CD4-positive, alpha-beta T cell (primary cell): ENCODE measurements at regions not wholly inside any gene's neighbourhood (a gene's known extent, or its start where the extent isn't known, plus 50 kb on each side); places are given as distances from the start of the nearest gene placed in this dataset.

Experiments used
- ATAC-seq: fragments of 200-7000 bp; cut with Tn5 transposase; one replicate; pipeline ENCODE4 v1.10.0; 2022; ENCODE audit warnings: mild to moderate bottlenecking; ENCODE audit not compliant: poor library complexity
- CTCF ChIA-PET: fragments of 350-600 bp; sonication (Branson Sonifier 250); formaldehyde crosslinking; loops from one replicate; lab custom pipeline; 2021; ENCODE audit warnings: antibody characterized with exemption, inconsistent platforms; lab: Charles Lee
- POLR2A ChIA-PET: fragments of 350-600 bp; sonication (Branson Sonifier 250); formaldehyde crosslinking; loops from one replicate; lab custom pipeline; 2021; ENCODE audit warnings: antibody characterized with exemption, inconsistent platforms; lab: Charles Lee
- DNase-seq, 14 experiments: peaks; one replicate each; pipeline ENCODE4 v3.0.0-alpha.2; 2013 to 2020; ENCODE audit warnings: mixed read lengths in 2 of 14
- H3K27ac ChIP-seq, 2 donors: one replicate each; pipeline versions ENCODE4 v1.5.1 to v1.7.0; 2013; ENCODE audit warnings: low read length in 2 of 2, low read depth in 1 of 2, mild to moderate bottlenecking in 1 of 2
- H3K27me3 ChIP-seq, 2 experiments: 1 replicate in 1 of 2; 2 replicates in 1 of 2; pipeline versions ENCODE4 v1.6.1 to v1.7.0; 2013; ENCODE audit warnings: low read length in 2 of 2, control low read depth in 1 of 2, mild to moderate bottlenecking in 1 of 2, moderate library complexity in 1 of 2; ENCODE audit not compliant: insufficient read depth in 2 of 2, control insufficient read depth in 1 of 2
- H3K36me3 ChIP-seq: one replicate; pipeline ENCODE4 v1.6.1; 2013; ENCODE audit warnings: low read length, control low read depth; ENCODE audit not compliant: insufficient read depth
- H3K4me1 ChIP-seq: one replicate; pipeline ENCODE4 v1.6.1; 2013; ENCODE audit warnings: low read length, control low read depth; ENCODE audit not compliant: insufficient read depth
- H3K4me3 ChIP-seq: one replicate; pipeline ENCODE4 v1.5.1; 2013; ENCODE audit warnings: mild to moderate bottlenecking, low read length, moderate library complexity
- H3K9me3 ChIP-seq, 2 experiments: 1 replicate in 1 of 2; 2 replicates in 1 of 2; pipeline versions ENCODE4 v1.6.1 to v1.7.0; 2013; ENCODE audit warnings: low read length in 2 of 2, mild to moderate bottlenecking in 2 of 2, control low read depth in 1 of 2, moderate library complexity in 1 of 2; ENCODE audit not compliant: control insufficient read depth in 1 of 2, insufficient read depth in 1 of 2
- H3K27ac Mint-ChIP-seq: one replicate; pipeline ENCODE4 v1.8.0; 2020; ENCODE audit warnings: mixed read lengths
- H3K27me3 Mint-ChIP-seq: one replicate; pipeline ENCODE4 v1.8.0; 2021; ENCODE audit warnings: mixed read lengths
- H3K36me3 Mint-ChIP-seq: one replicate; pipeline ENCODE4 v1.8.0; 2021; ENCODE audit warnings: low read depth, mixed read lengths
- H3K4me1 Mint-ChIP-seq: one replicate; pipeline ENCODE4 v1.8.0; 2021; ENCODE audit warnings: low read depth, mixed read lengths
- H3K4me3 Mint-ChIP-seq: one replicate; pipeline ENCODE4 v1.8.0; 2020; ENCODE audit warnings: mild to moderate bottlenecking, mixed read lengths
- H3K9me3 Mint-ChIP-seq: one replicate; pipeline ENCODE4 v1.8.0; 2020; ENCODE audit warnings: mixed read lengths
- intact Hi-C, 2 experiments: fragments of 100-400 bp; cut with DNase I in 1 of 2; cut with micrococcal nuclease in 1 of 2; formaldehyde crosslinking; loops; one replicate each; pipeline versions ENCODE4 v1.15.1 to v1.9.0; 2023 to 2025; cut with DNase I, micrococcal nuclease
- TF ChIP-seq, protein P1 (sequence below): fragments of 200-600 bp; IDR thresholded peaks from one replicate; pipeline ENCODE4 v1.8.0; 2022; ENCODE audit warnings: antibody characterized with exemption, mild to moderate bottlenecking

DNA sequence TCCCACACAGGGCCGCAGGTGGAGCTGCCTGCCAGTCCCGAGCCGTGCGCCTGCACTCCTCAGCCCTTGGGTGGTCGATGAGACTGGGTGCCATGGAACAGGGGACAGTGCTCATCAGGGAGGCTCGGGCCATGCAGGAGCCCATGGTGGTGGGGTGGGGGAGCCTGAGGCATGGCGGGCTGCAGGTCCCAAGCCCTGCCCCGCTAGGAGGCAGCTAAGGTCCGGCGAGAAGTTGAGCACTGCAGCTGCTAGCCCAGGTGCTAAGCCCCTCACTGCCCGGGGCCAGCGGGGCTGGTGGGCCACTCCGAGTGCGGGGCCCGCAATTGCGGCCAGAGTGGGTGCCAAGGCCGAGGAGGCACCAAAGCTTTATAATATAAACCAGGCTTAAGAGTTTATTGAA is 479.7 kb downstream of the MMUT start:
- Mint-ChIP-seq H3K36me3 (no peaks in the 10 kb centered on the region), H3K27ac (no peak overlapping the region), H3K9me3 (peaks cover 2% of the 10 kb centered on the region), H3K4me3 (no peak overlapping the region), H3K4me1 (no peaks in the 10 kb centered on the region), H3K27me3 (no peaks in the 10 kb centered on the region)
- Histone ChIP-seq H3K4me3 (no peak overlapping the region), H3K27ac (no peak overlapping the region), H3K27me3 (no peaks in the 10 kb centered on the region), H3K36me3 (no peaks in the 10 kb centered on the region), H3K4me1 (no peaks in the 10 kb centered on the region), H3K9me3 (peaks cover 0 to 22% of the 10 kb centered on the region in 2 experiments)
- ChIA-PET POLR2A (no interaction called here), CTCF (no interaction called here)
- DNase-seq (no peak), ATAC-seq (no peak)
- TF ChIP-seq, protein P1, sequence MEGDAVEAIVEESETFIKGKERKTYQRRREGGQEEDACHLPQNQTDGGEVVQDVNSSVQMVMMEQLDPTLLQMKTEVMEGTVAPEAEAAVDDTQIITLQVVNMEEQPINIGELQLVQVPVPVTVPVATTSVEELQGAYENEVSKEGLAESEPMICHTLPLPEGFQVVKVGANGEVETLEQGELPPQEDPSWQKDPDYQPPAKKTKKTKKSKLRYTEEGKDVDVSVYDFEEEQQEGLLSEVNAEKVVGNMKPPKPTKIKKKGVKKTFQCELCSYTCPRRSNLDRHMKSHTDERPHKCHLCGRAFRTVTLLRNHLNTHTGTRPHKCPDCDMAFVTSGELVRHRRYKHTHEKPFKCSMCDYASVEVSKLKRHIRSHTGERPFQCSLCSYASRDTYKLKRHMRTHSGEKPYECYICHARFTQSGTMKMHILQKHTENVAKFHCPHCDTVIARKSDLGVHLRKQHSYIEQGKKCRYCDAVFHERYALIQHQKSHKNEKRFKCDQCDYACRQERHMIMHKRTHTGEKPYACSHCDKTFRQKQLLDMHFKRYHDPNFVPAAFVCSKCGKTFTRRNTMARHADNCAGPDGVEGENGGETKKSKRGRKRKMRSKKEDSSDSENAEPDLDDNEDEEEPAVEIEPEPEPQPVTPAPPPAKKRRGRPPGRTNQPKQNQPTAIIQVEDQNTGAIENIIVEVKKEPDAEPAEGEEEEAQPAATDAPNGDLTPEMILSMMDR = no peak
- intact Hi-C loops = no loop called here

GRCh38 chr6:48979806-48980205 is 483.2 kb downstream of the MMUT start:
- no peak for ATAC-seq
- intact Hi-C loops = no loop called here
- Histone ChIP-seq H3K36me3 (no peaks in the 10 kb centered on the region), H3K9me3 (peaks cover 0 to 18% of the 10 kb centered on the region in 2 experiments), H3K27ac (no peak overlapping the region), H3K4me3 (no peak overlapping the region), H3K27me3 (no peaks in the 10 kb centered on the region), H3K4me1 (no peaks in the 10 kb centered on the region)
- Mint-ChIP-seq H3K4me3 (no peak overlapping the region), H3K27ac (no peak overlapping the region), H3K9me3 (no peaks in the 10 kb centered on the region), H3K4me1 (no peaks in the 10 kb centered on the region), H3K27me3 (no peaks in the 10 kb centered on the region), H3K36me3 (no peaks in the 10 kb centered on the region)
- ChIA-PET POLR2A (no interaction called here), CTCF (no interaction called here)
- TF ChIP-seq, protein P1 = no peak
- no peak for DNase-seq

- no peaks in the 10 kb centered on the region for H3K27me3 Mint-ChIP-seq
- ChIA-PET POLR2A (no interaction called here), CTCF (no interaction called here)
- no peak overlapping the region for H3K4me3 Mint-ChIP-seq
- no peak overlapping the region for H3K4me3 ChIP-seq
- DNase-seq (no peak), ATAC-seq (no peak)
- peaks cover 0 to 17% of the 10 kb centered on the region in 2 experiments for H3K9me3 ChIP-seq
- intact Hi-C loops = no loop called here
- no peaks in the 10 kb centered on the region for H3K36me3 ChIP-seq
- H3K4me1 Mint-ChIP-seq = no peaks in the 10 kb centered on the region
- no peaks in the 10 kb centered on the region for H3K36me3 Mint-ChIP-seq
- H3K27ac ChIP-seq = no peak overlapping the region
- no peaks in the 10 kb centered on the region for H3K4me1 ChIP-seq
- no peaks in the 10 kb centered on the region for H3K9me3 Mint-ChIP-seq
- TF ChIP-seq, protein P1 = no peak
- H3K27me3 ChIP-seq = no peaks in the 10 kb centered on the region
- no peak overlapping the region for H3K27ac Mint-ChIP-seq
Measured at GRCh38 chr6:48979085-48979484, 484.0 kb downstream of the MMUT start.
